HepG2 (cell line): ENCODE measurements at regions not wholly inside any gene's neighbourhood (a gene's known extent, or its start where the extent isn't known, plus 50 kb on each side); places are given as distances from the start of the nearest gene placed in this dataset.

Source experiments
- ATAC-seq: fragments of 200-7000 bp; cut with Tn5 transposase; 3 replicates; pipeline ENCODE4 v1.9.1; 2020; ENCODE audit warnings: mild to moderate bottlenecking, moderate library complexity
- BruUV-seq: library from RNA; stranded (reverse); fragments of 400-500 nt; replicated peaks from 2 replicates; lab custom pipeline; 2021; lab: Mats Ljungman, UMichigan
- CTCF ChIA-PET: fragments of 300-600 bp; formaldehyde crosslinking; extraction: SDS; loops from one replicate; lab custom pipeline; 2021; ENCODE audit warnings: low total read pairs, inconsistent platforms, low intra/inter-chr PET ratio; lab: Yijun Ruan, JAX
- POLR2A ChIA-PET: fragments of 350-600 bp; sonication (Branson Sonifier 250); formaldehyde crosslinking; loops from one replicate; lab custom pipeline; 2020; ENCODE audit warnings: antibody characterized with exemption, inconsistent platforms; lab: Yijun Ruan, JAX
- DNase-seq: peaks from one replicate; pipeline ENCODE4 v3.0.0-alpha.2; 2015; ENCODE audit warnings: low spot score
- FAIRE-seq: peaks from 3 replicates; lab custom pipeline; 2011; peaks lifted over from hg19 to GRCh38; lab: Jason Lieb, UNC
- H2AFZ ChIP-seq: one replicate; pipeline ENCODE4 v1.6.1; 2011; ENCODE audit warnings: low read length, inconsistent platforms
- H3K27ac ChIP-seq: fragments of 300-600 bp; 3 replicates; pipeline ENCODE4 v1.8.0; 2011; ENCODE audit warnings: mixed run types, mild to moderate bottlenecking, mixed read lengths, low read length, inconsistent platforms; ENCODE audit not compliant: insufficient read depth; ENCODE audit errors: extremely low read length
- H3K27me3 ChIP-seq, 2 experiments: fragments of 200-600 bp in 1 of 2; 2 replicates in 1 of 2; 3 replicates in 1 of 2; pipeline versions ENCODE4 v1.6.0 to v1.8.0; 2011; ENCODE audit warnings: low read length in 2 of 2, mild to moderate bottlenecking in 2 of 2, moderate library complexity in 2 of 2, inconsistent platforms in 1 of 2; ENCODE audit not compliant: insufficient read depth in 2 of 2, control insufficient read depth in 1 of 2
- H3K36me3 ChIP-seq, 2 experiments: fragments of 200-600 bp in 1 of 2; replicated peaks in 1 of 2; 2 replicates in 1 of 2; 3 replicates in 1 of 2; pipeline versions ENCODE4 v1.5.1 to v1.8.0; 2011; ENCODE audit warnings: low read length in 2 of 2, inconsistent platforms in 1 of 2; ENCODE audit not compliant: insufficient read depth in 2 of 2, control insufficient read depth in 1 of 2
- H3K4me1 ChIP-seq: 2 replicates; pipeline ENCODE4 v1.5.1; 2012; ENCODE audit warnings: low read length, inconsistent platforms; ENCODE audit not compliant: insufficient read depth
- H3K4me2 ChIP-seq: 2 replicates; pipeline ENCODE4 v1.6.0; 2011; ENCODE audit warnings: low read depth, low read length, inconsistent platforms
- H3K4me3 ChIP-seq, 3 experiments: fragments of 200-600 bp in 1 of 3; sonication (generic), shearing (Covaris generic) in 1 of 3; replicated peaks in 1 of 3; 2 replicates each; pipeline ENCODE4 v1.5.1; 2011 to 2016; ENCODE audit warnings: low read length in 3 of 3, inconsistent platforms in 2 of 3, low read depth in 2 of 3, mild to moderate bottlenecking in 2 of 3, control low read depth in 1 of 3, mixed read lengths in 1 of 3; ENCODE audit not compliant: insufficient read depth in 1 of 3
- H3K79me2 ChIP-seq: one replicate; pipeline ENCODE4 v1.6.1; 2011; ENCODE audit warnings: low read length, inconsistent platforms; ENCODE audit not compliant: insufficient read depth
- H3K9ac ChIP-seq: 2 replicates; pipeline ENCODE4 v1.6.0; 2011; ENCODE audit warnings: mild to moderate bottlenecking, low read depth, low read length, inconsistent platforms; ENCODE audit not compliant: insufficient read depth
- H3K9me3 ChIP-seq: 2 replicates; pipeline ENCODE4 v1.5.1; 2012; ENCODE audit warnings: mild to moderate bottlenecking, low read length
- H4K20me1 ChIP-seq: 2 replicates; pipeline ENCODE4 v1.6.0; 2011; ENCODE audit warnings: inconsistent platforms, mild to moderate bottlenecking, low read length, moderate library complexity; ENCODE audit not compliant: insufficient read depth
- BRCA1 ChIP-seq: sonication (generic); formaldehyde crosslinking; IDR thresholded peaks from 2 replicates; pipeline ENCODE4 v1.4.0; 2020; ENCODE audit warnings: missing genetic modification reagents
- NPAS2 ChIP-seq: sonication (generic); formaldehyde crosslinking; IDR thresholded peaks from 2 replicates; pipeline ENCODE4 v1.8.0; 2022; ENCODE audit warnings: mild to moderate bottlenecking, missing genetic modification reagents, borderline replicate concordance
- NR2F1 ChIP-seq, 2 experiments: fragments of 450-650 bp in 1 of 2; formaldehyde crosslinking in 1 of 2; IDR thresholded peaks; 2 replicates each; pipeline versions ENCODE4 v1.5.0 to v1.6.1; 2016 to 2020; ENCODE audit warnings: mild to moderate bottlenecking in 1 of 2, missing compliant biosample characterization in 1 of 2, missing genetic modification reagents in 1 of 2, moderate library complexity in 1 of 2
- SIX4 ChIP-seq: sonication (generic); formaldehyde crosslinking; IDR thresholded peaks from 2 replicates; pipeline ENCODE4 v1.4.0; 2020; ENCODE audit warnings: missing genetic modification reagents
- THAP9 ChIP-seq: sonication (generic); formaldehyde crosslinking; IDR thresholded peaks from 2 replicates; pipeline ENCODE4; 2020; ENCODE audit warnings: missing genetic modification reagents, mild to moderate bottlenecking, borderline replicate concordance
- ZSCAN30 ChIP-seq: sonication (generic); formaldehyde crosslinking; IDR thresholded peaks from 2 replicates; pipeline ENCODE4 v1.5.0; 2020; ENCODE audit warnings: mild to moderate bottlenecking, missing genetic modification reagents
- WGBS: methylation state at CpG from one replicate; pipeline ENCODE4 v1.1.6; 2017; ENCODE audit warnings: low lambda C conversion rate; 5-methylcytosine and 5-hydroxymethylcytosine counted together
- in situ Hi-C: cut with HindIII; loops from 2 replicates; pipeline ENCODE4 v1.10.0; 2017; ENCODE audit warnings: low pct_unique_long_range_greater_than_20kb; ENCODE audit not compliant: extremely low pct_ligation_motif_present
- intact Hi-C: fragments of 100-400 bp; cut with micrococcal nuclease; formaldehyde crosslinking; loops from one replicate; pipeline ENCODE4 v1.10.0; 2022; ENCODE audit not compliant: unreplicated experiment
- TF ChIP-seq, protein P1 (sequence below): IDR thresholded peaks from 2 replicates; pipeline ENCODE4 v1.4.0; 2020; ENCODE audit warnings: mild to moderate bottlenecking, missing genetic modification reagents

DNA sequence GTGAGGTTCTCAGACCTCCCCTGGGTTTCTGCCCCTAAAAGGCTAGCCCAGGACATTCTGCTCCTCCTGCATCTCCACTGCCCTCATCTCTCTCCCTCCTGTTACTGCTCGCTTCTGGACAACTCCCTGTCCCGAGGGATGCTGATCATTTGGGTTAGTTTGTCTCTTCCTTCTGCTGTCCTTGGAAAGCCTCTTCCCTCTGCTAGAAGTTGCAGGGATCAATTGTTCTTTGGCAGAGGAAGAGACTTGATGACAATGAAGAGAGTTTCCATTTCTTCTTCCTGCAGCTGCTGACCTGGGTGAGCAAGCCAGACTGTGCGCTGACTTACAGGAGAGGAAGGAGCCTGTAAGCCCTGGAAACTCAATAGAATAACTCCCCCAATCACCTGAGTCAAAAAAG lies 68.9 kb downstream of the RDH14 start:
- ChIA-PET POLR2A (no interaction called here), CTCF (no interaction called here)
- intact Hi-C loops, result no loop called here
- no peak overlapping the region for H3K4me2 ChIP-seq
- no peaks in the 10 kb centered on the region for H3K79me2 ChIP-seq
- DNase-seq (no peak), FAIRE-seq (no peak), ATAC-seq (no peak)
- H4K20me1 ChIP-seq, result no peaks in the 10 kb centered on the region
- H3K27ac ChIP-seq, result no peak overlapping the region
- peaks cover 0 to 11% of the 10 kb centered on the region in 2 experiments; a peak in 1 of 5 replicates for H3K27me3 ChIP-seq
- H2AFZ ChIP-seq, result no peak overlapping the region
- H3K9ac ChIP-seq, result no peak overlapping the region
- H3K4me1 ChIP-seq, result no peaks in the 10 kb centered on the region
- TF ChIP-seq NR2F1 (CRISPR knock-in tag; IDR thresholded peaks at IDR 0.05) (no peak), SIX4 (CRISPR knock-in tag) (no peak), NPAS2 (CRISPR knock-in tag) (no peak), THAP9 (CRISPR knock-in tag) (no peak), ZSCAN30 (CRISPR knock-in tag) (no peak), BRCA1 (CRISPR knock-in tag) (no peak)
- TF ChIP-seq, protein P1, sequence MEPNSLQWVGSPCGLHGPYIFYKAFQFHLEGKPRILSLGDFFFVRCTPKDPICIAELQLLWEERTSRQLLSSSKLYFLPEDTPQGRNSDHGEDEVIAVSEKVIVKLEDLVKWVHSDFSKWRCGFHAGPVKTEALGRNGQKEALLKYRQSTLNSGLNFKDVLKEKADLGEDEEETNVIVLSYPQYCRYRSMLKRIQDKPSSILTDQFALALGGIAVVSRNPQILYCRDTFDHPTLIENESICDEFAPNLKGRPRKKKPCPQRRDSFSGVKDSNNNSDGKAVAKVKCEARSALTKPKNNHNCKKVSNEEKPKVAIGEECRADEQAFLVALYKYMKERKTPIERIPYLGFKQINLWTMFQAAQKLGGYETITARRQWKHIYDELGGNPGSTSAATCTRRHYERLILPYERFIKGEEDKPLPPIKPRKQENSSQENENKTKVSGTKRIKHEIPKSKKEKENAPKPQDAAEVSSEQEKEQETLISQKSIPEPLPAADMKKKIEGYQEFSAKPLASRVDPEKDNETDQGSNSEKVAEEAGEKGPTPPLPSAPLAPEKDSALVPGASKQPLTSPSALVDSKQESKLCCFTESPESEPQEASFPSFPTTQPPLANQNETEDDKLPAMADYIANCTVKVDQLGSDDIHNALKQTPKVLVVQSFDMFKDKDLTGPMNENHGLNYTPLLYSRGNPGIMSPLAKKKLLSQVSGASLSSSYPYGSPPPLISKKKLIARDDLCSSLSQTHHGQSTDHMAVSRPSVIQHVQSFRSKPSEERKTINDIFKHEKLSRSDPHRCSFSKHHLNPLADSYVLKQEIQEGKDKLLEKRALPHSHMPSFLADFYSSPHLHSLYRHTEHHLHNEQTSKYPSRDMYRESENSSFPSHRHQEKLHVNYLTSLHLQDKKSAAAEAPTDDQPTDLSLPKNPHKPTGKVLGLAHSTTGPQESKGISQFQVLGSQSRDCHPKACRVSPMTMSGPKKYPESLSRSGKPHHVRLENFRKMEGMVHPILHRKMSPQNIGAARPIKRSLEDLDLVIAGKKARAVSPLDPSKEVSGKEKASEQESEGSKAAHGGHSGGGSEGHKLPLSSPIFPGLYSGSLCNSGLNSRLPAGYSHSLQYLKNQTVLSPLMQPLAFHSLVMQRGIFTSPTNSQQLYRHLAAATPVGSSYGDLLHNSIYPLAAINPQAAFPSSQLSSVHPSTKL (CRISPR knock-in tag), result no peak
- no peak overlapping the region for H3K4me3 ChIP-seq
- BruUV-seq, result no TSS peak
- H3K36me3 ChIP-seq, result no peaks in the 10 kb centered on the region
- WGBS, result 42% methylated on average over 3 of the region's 3 CpGs
- no peaks in the 10 kb centered on the region for H3K9me3 ChIP-seq
- in situ Hi-C loops, result no loop called here
